Thyroid gland (tissue), 4 donors: ENCODE measurements at regions not wholly inside any gene's neighbourhood (a gene's known extent, or its start where the extent isn't known, plus 50 kb on each side); places are given as distances from the start of the nearest gene placed in this dataset.

Experiments
- POLR2A ChIP-seq, 2 donors: fragments of 450-650 bp; IDR thresholded peaks; one replicate each; pipeline ENCODE4 v1.6.1; 2017; ENCODE audit warnings: antibody characterized with exemption in 2 of 2, mild to moderate bottlenecking in 2 of 2, moderate library complexity in 1 of 2
- TF ChIP-seq, protein P1 (sequence below), 6 experiments: fragments of 200-600 bp in 3 of 6; fragments of 450-650 bp in 3 of 6; sonication (generic) in 3 of 6; IDR thresholded peaks; one replicate each; pipeline ENCODE4 v1.5.1; 2016 to 2019; ENCODE audit warnings: antibody characterized with exemption in 6 of 6, mild to moderate bottlenecking in 2 of 6, inconsistent platforms in 1 of 6, moderate library complexity in 1 of 6

DNA sequence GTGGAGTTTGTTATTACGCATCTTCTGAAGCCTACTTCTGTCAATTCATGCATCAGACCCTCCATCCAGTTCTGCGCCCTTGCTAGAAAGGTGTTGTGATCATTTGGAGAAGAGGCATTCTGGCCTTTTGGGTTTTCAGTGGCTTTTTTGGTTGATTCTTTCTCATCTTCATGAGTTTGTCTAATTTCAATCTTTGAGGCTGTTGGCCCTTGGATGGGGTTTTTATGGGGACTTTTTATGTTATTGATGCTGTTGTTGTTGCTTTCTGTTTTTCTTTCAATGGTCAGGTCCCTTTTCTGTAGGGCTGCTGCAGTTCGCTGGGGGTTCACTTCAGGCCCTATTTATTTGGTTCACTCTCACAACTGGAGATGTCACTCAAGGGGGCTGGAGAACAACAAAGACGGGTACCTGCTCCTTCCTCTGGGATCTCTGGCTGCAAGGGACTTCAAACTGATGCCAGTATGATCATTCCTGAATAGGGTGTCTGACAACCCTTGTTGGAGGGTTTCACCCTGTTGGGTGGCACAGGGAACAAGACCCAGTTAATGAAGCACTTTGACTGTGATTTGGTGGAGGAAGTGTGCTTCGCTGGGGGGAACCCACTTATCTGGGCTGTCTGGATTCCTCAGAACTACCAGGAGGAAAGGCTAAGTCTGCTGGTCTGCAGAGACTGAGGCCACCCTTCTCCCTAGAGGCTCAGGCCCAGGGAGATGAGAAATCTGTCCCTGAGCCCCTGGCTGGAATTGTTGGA lies 226.7 kb upstream of the PTGER4 start:
- TF ChIP-seq, protein P1, sequence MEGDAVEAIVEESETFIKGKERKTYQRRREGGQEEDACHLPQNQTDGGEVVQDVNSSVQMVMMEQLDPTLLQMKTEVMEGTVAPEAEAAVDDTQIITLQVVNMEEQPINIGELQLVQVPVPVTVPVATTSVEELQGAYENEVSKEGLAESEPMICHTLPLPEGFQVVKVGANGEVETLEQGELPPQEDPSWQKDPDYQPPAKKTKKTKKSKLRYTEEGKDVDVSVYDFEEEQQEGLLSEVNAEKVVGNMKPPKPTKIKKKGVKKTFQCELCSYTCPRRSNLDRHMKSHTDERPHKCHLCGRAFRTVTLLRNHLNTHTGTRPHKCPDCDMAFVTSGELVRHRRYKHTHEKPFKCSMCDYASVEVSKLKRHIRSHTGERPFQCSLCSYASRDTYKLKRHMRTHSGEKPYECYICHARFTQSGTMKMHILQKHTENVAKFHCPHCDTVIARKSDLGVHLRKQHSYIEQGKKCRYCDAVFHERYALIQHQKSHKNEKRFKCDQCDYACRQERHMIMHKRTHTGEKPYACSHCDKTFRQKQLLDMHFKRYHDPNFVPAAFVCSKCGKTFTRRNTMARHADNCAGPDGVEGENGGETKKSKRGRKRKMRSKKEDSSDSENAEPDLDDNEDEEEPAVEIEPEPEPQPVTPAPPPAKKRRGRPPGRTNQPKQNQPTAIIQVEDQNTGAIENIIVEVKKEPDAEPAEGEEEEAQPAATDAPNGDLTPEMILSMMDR (IDR thresholded peaks at IDR 0.05): no peak
- no peak for TF ChIP-seq POLR2A (IDR thresholded peaks at IDR 0.05)
